GM12891 (cell line): ENCODE measurements at regions not wholly inside any gene's neighbourhood (a gene's known extent, or its start where the extent isn't known, plus 50 kb on each side); places are given as distances from the start of the nearest gene placed in this dataset.

Source experiments
- PAX5 ChIP-seq: IDR thresholded peaks from 2 replicates; pipeline ENCODE4 v1.6.1; 2011; ENCODE audit warnings: low read length, moderate library complexity, mild to moderate bottlenecking; ENCODE audit not compliant: insufficient read depth, severe bottlenecking
- POLR2A ChIP-seq: IDR thresholded peaks from 2 replicates; pipeline ENCODE4 v1.6.1; 2011; ENCODE audit warnings: low read depth, low read length, control low read depth
- POLR2AphosphoS5 ChIP-seq: IDR thresholded peaks from 2 replicates; pipeline ENCODE4 v1.6.1; 2011; ENCODE audit warnings: low read depth, low read length, control low read depth
- POU2F2 ChIP-seq: IDR thresholded peaks from 2 replicates; pipeline ENCODE4 v1.6.1; 2011; ENCODE audit warnings: low read depth, mild to moderate bottlenecking, control low read depth, low read length, moderate library complexity
- SPI1 ChIP-seq: IDR thresholded peaks from 2 replicates; pipeline ENCODE4 v1.6.1; 2011; ENCODE audit warnings: low read depth, low read length, control low read depth
- TAF1 ChIP-seq: IDR thresholded peaks from 2 replicates; pipeline ENCODE4 v1.6.1; 2011; ENCODE audit warnings: low read depth, low read length, control low read depth

DNA sequence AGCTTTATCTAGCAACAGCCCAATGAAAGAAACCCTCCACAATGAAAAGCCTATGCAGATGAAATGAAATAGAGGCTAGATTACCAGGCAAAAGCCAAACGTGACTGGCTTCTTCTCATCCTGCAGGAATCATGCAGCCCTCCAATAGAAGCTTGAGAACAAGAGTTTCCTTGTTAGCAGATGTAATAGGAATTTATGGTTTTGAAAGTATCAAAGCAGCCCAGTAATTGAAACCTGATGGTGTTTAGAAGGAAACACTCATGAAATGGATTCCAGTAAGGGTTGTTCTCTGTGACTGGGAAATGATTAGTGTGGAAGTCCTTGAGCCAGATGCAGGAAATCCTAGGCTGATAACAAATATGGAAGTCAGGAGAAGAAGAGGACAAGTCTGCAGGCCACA lies 320.3 kb upstream of the TSPY4 start:
- no peak for TF ChIP-seq POLR2AphosphoS5
- no peak for TF ChIP-seq POLR2A
- TF ChIP-seq TAF1 = no peak
- no peak for TF ChIP-seq SPI1
- no peak for TF ChIP-seq POU2F2
- TF ChIP-seq PAX5 = no peak
